Sigmoid colon (tissue), 4 donors: ENCODE measurements at regions not wholly inside any gene's neighbourhood (a gene's known extent, or its start where the extent isn't known, plus 50 kb on each side); places are given as distances from the start of the nearest gene placed in this dataset.

ENCODE experiments used
- CTCF ChIP-seq, 4 experiments: fragments of 450-650 bp in 3 of 4; fragments of 200-600 bp in 1 of 4; IDR thresholded peaks; one replicate each; pipeline ENCODE4 v1.5.1; 2016 to 2019; ENCODE audit warnings: antibody characterized with exemption in 4 of 4, mild to moderate bottlenecking in 3 of 4, moderate library complexity in 2 of 4
- EP300 ChIP-seq, 4 donors: sonication (generic); formaldehyde crosslinking; IDR thresholded peaks; one replicate each; pipeline ENCODE4 v1.6.1; 2017; ENCODE audit warnings: antibody characterized with exemption in 4 of 4
- POLR2A ChIP-seq, 2 donors: fragments of 450-650 bp; IDR thresholded peaks; one replicate each; pipeline ENCODE4 v1.6.1; 2016; ENCODE audit warnings: antibody characterized with exemption in 2 of 2, mild to moderate bottlenecking in 2 of 2, moderate library complexity in 2 of 2
- POLR2AphosphoS5 ChIP-seq, 4 donors: sonication (generic); formaldehyde crosslinking; IDR thresholded peaks; one replicate each; pipeline ENCODE4 v1.6.1; 2017; ENCODE audit warnings: antibody characterized with exemption in 4 of 4

DNA sequence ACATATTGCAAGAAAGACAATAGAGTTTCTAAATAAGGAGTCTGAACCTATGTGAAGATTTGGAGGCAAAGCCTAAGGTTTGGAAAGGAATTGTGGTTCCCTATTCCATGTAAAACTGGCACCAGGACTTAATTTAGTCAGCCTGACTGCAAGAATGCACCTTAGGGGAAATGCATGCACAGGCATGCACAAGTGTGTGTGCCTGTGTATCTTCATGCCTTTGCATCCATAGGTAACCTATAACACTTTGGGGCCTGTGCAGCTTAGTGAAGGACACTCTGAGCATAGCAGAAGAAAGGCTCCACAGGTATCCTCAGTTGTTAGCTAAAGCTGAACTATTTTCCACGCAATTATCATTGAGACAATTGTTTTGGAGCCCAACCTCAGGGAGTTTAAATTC is 73.4 kb downstream of the RPRM start:
- TF ChIP-seq CTCF (IDR thresholded peaks at IDR 0.05) (no peak), EP300 (IDR thresholded peaks at IDR 0.05) (no peak), POLR2A (IDR thresholded peaks at IDR 0.05) (no peak), POLR2AphosphoS5 (IDR thresholded peaks at IDR 0.05) (no peak)
